ENCODE measurements at regions not wholly inside any gene's neighbourhood (a gene's known extent, or its start where the extent isn't known, plus 50 kb on each side); places are given as distances from the start of the nearest gene placed in this dataset.

GRCh38 chr17:73783945-73784603 is 139.8 kb upstream of the SDK2 start:
- CTCF ChIA-PET (ENCODE audit: low intra/inter-chr PET ratio) = no interaction called here
- ATAC-seq (no peak), FAIRE-seq (no peak), DNase-seq (ENCODE audit: extremely low read depth in 1 of 4, low spot score in 3 of 4) (no peak)
- no TSS peak for BruUV-seq (replicated peaks)
- Histone ChIP-seq H3K79me2 (ENCODE audit: control insufficient read depth, insufficient read depth, low read length) (no peaks in the 10 kb centered on the region), H3K4me2 (ENCODE audit: insufficient read depth, low read length) (no peak overlapping the region), H3K4me3 (no peak overlapping the region), H2AFZ (ENCODE audit: low read depth, low read length) (no peak overlapping the region), H3K36me3 (ENCODE audit: control insufficient read depth, insufficient read depth, low read length) (no peaks in the 10 kb centered on the region), H3K4me1 (replicated peaks in 1 of 2; ENCODE audit: control insufficient read depth in 2 of 2, insufficient read depth in 2 of 2, low read length in 2 of 2) (no peaks in the 10 kb centered on the region), H3K27ac (ENCODE audit: extremely low read depth, low read depth, low read length) (no peak overlapping the region), H3K27me3 (ENCODE audit: control insufficient read depth in 2 of 2, insufficient read depth in 2 of 2, low read length in 2 of 2) (peaks cover 0 to 27% of the 10 kb centered on the region in 2 experiments; a peak in 2 of 5 replicates), H3K9me1 (ENCODE audit: control insufficient read depth, insufficient read depth, low read length) (no peaks in the 10 kb centered on the region), H3K9me3 (replicated peaks; ENCODE audit: control insufficient read depth, insufficient read depth, low read depth, low read length) (no peaks in the 10 kb centered on the region), H4K20me1 (replicated peaks; ENCODE audit: control insufficient read depth, insufficient read depth, low read length) (peaks cover 9% of the 10 kb centered on the region; the same call in 1 of the 2 replicates), H3K9ac (ENCODE audit: insufficient read depth in 1 of 2, low read depth in 2 of 2, low read length in 2 of 2) (no peak overlapping the region)
- POLR2A ChIA-PET = no interaction called here
- 2% methylated on average over 9 of the region's 11 CpGs for WGBS (ENCODE audit: insufficient coverage, low coverage, missing lambda C conversion rate)
- in situ Hi-C loops (cut with MboI) = no loop called here
- intact Hi-C loops (cut with micrococcal nuclease) = loop anchor here (10.0 kb wide), 1 partner anchor 359 kb away; no protein-coding TSS in a partner anchor
- TF ChIP-seq XRCC5 (IDR thresholded peaks at IDR 0.05; ENCODE audit: low read depth, low read length) (no peak), CBX1 (IDR thresholded peaks at IDR 0.05; ENCODE audit: low read depth) (no peak), SMARCE1 (IDR thresholded peaks at IDR 0.05) (no peak), PREB (CRISPR knock-in tag; IDR thresholded peaks at IDR 0.05) (no peak), CLOCK (CRISPR knock-in tag; IDR thresholded peaks at IDR 0.05; ENCODE audit: borderline replicate concordance) (no peak), ZNF77 (CRISPR knock-in tag; IDR thresholded peaks at IDR 0.05) (no peak), RBM25 (IDR thresholded peaks at IDR 0.05; ENCODE audit: low read depth, low read length, severe bottlenecking) (no peak), CBX2 (IDR thresholded peaks at IDR 0.05; ENCODE audit: insufficient read depth, low read length, poor library complexity, severe bottlenecking) (no peak), ARNT (IDR thresholded peaks at IDR 0.05) (no peak), ATF7 (IDR thresholded peaks at IDR 0.05) (no peak), FOXJ3 (CRISPR knock-in tag; IDR thresholded peaks at IDR 0.05) (no peak), ETV6 (IDR thresholded peaks at IDR 0.05; ENCODE audit: borderline replicate concordance in 1 of 2, low read depth in 2 of 2, low read length in 1 of 2) (no peak), ETV6 (CRISPR knock-in tag; IDR thresholded peaks at IDR 0.05; ENCODE audit: borderline replicate concordance) (no peak)
- TF ChIP-seq, protein P1, sequence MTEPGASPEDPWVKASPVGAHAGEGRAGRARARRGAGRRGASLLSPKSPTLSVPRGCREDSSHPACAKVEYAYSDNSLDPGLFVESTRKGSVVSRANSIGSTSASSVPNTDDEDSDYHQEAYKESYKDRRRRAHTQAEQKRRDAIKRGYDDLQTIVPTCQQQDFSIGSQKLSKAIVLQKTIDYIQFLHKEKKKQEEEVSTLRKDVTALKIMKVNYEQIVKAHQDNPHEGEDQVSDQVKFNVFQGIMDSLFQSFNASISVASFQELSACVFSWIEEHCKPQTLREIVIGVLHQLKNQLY (CRISPR knock-in tag; conservative IDR thresholded peaks at IDR 0.05) = no peak
- TF ChIP-seq, protein P2, sequence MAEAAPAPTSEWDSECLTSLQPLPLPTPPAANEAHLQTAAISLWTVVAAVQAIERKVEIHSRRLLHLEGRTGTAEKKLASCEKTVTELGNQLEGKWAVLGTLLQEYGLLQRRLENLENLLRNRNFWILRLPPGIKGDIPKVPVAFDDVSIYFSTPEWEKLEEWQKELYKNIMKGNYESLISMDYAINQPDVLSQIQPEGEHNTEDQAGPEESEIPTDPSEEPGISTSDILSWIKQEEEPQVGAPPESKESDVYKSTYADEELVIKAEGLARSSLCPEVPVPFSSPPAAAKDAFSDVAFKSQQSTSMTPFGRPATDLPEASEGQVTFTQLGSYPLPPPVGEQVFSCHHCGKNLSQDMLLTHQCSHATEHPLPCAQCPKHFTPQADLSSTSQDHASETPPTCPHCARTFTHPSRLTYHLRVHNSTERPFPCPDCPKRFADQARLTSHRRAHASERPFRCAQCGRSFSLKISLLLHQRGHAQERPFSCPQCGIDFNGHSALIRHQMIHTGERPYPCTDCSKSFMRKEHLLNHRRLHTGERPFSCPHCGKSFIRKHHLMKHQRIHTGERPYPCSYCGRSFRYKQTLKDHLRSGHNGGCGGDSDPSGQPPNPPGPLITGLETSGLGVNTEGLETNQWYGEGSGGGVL (CRISPR knock-in tag; IDR thresholded peaks at IDR 0.05) = no peak
